ENCODE measurements at regions not wholly inside any gene's neighbourhood (a gene's known extent, or its start where the extent isn't known, plus 50 kb on each side); places are given as distances from the start of the nearest gene placed in this dataset.

DNA sequence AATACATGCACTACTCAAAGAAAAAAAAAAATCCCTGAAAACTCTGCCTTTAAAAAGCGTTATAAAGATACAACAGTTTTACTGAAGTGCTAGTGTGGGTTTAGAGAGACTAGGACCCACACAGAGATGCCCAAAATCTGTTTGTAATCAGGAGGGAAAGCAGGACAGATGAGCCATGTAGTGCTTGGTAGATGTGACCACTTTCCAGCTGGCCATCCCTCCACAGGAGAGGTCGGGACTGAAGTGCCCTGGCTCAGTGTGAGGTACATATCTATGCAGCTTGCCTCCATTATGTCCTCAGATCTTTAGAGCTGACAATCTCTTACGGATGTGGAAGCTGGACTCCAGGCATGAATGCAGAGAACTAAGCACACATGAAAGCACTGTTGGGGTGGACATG is 57.5 kb upstream of the NANOGP8 start:
- ChIA-PET POLR2A (no interaction called here), CTCF (no interaction called here)
- no peak overlapping the region for H3K4me3 Mint-ChIP-seq
- no peak overlapping the region for H3K27ac Mint-ChIP-seq
- no peaks in the 10 kb centered on the region for H3K27me3 Mint-ChIP-seq
- intact Hi-C loops (cut with micrococcal nuclease) = no loop called here
- H3K9me3 Mint-ChIP-seq = no peaks in the 10 kb centered on the region
- H3K4me1 Mint-ChIP-seq = no peaks in the 10 kb centered on the region
- DNase-seq (no peak), ATAC-seq (ENCODE audit: low read depth) (no peak)
- no peaks in the 10 kb centered on the region for H3K36me3 Mint-ChIP-seq (ENCODE audit: low read depth)
- TF ChIP-seq, protein P1, sequence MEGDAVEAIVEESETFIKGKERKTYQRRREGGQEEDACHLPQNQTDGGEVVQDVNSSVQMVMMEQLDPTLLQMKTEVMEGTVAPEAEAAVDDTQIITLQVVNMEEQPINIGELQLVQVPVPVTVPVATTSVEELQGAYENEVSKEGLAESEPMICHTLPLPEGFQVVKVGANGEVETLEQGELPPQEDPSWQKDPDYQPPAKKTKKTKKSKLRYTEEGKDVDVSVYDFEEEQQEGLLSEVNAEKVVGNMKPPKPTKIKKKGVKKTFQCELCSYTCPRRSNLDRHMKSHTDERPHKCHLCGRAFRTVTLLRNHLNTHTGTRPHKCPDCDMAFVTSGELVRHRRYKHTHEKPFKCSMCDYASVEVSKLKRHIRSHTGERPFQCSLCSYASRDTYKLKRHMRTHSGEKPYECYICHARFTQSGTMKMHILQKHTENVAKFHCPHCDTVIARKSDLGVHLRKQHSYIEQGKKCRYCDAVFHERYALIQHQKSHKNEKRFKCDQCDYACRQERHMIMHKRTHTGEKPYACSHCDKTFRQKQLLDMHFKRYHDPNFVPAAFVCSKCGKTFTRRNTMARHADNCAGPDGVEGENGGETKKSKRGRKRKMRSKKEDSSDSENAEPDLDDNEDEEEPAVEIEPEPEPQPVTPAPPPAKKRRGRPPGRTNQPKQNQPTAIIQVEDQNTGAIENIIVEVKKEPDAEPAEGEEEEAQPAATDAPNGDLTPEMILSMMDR (IDR thresholded peaks at IDR 0.05) = no peak

DNA sequence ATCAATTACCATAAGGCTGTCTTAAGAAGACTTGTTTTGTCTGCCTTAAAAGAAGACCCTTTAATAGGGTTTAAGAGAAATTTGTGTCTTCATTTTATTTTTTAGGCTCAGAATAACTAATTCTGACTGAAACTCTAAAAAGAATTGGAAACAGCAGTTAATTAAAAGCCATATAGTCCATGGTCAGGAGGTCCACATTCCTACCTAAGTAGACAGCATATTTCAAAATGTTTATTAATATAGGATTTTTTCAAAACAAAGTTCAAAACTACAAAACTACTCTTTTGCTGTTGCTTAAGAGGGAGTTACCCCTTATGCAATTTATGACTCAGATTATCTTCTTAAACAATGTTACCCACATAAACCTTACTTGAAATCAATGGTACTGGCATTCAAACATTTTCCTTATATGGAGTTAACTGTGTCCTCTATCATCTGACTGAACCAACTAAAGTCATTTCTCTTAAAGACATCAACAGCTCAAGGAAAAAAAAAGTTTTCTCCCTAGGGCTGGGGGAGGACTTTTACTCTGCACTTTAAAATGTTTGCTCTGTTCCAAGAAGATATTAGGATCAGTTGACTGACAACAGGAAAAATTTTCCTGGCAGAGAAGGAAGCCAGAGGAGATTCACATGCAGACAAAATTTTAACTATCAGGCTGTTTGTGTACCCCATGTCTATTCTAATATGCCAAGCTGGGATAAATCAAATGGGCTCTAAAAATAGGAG is 56.8 kb upstream of the NANOGP8 start:
- intact Hi-C loops (cut with micrococcal nuclease) = no loop called here
- Mint-ChIP-seq H3K9me3 (no peaks in the 10 kb centered on the region), H3K4me1 (no peaks in the 10 kb centered on the region), H3K4me3 (no peak overlapping the region), H3K27me3 (no peaks in the 10 kb centered on the region), H3K27ac (no peak overlapping the region), H3K36me3 (ENCODE audit: low read depth) (no peaks in the 10 kb centered on the region)
- TF ChIP-seq, protein P1 (IDR thresholded peaks at IDR 0.05) = no peak
- ATAC-seq (ENCODE audit: low read depth) (no peak), DNase-seq (no peak)
- POLR2A ChIA-PET = no interaction called here
- CTCF ChIA-PET = no interaction called here

DNA sequence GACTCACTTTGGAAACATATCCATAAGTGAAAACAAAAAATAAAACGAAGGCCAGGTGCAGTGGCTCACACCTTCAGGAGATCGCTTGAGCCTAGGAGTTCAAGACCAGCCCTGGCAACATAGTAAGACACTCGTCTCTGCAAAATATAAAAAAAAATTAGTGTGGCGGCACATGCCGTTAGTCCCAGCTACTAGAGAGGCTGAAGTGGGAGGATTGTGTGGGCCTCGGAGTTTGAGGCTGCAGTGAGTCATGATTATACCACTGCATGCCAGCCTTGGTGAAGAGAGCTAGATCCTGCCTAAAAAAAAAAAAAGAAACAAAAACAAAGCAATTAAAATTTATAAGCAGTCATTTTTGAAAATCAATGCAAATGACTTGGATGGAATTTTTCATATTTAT is 54.7 kb upstream of the NANOGP8 start:
- ChIA-PET CTCF (no interaction called here), POLR2A (no interaction called here)
- Mint-ChIP-seq H3K36me3 (ENCODE audit: low read depth) (no peaks in the 10 kb centered on the region), H3K4me3 (no peak overlapping the region), H3K4me1 (no peaks in the 10 kb centered on the region), H3K27me3 (no peaks in the 10 kb centered on the region), H3K27ac (no peak overlapping the region), H3K9me3 (no peaks in the 10 kb centered on the region)
- ATAC-seq (ENCODE audit: low read depth) (no peak), DNase-seq (no peak)
- TF ChIP-seq, protein P1 (IDR thresholded peaks at IDR 0.05) = no peak
- intact Hi-C loops (cut with micrococcal nuclease) = no loop called here

DNA sequence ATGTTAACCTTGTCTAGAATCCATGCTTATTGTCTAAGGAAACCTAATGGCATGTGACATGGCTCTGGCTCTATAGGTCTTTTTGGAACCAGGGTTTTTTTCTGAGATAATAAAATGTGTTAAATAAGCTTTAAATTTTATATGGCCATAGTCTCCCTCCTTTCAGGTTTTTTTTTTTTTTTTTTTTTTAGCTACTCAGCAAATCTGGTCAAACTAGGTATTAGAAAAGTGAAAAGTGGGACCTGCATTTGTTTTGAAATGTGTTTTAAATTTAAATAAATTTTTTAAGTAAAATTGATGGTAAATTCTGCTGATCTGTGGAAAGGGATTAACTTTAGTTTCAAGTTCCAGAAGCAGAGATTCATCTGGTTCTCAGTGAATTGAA is 52.1 kb upstream of the NANOGP8 start:
- Mint-ChIP-seq H3K27ac (no peak overlapping the region), H3K9me3 (peaks cover under 1% of the 10 kb centered on the region), H3K27me3 (no peaks in the 10 kb centered on the region), H3K4me1 (no peaks in the 10 kb centered on the region), H3K4me3 (no peak overlapping the region), H3K36me3 (ENCODE audit: low read depth) (no peaks in the 10 kb centered on the region)
- no peak for DNase-seq
- TF ChIP-seq, protein P1 (IDR thresholded peaks at IDR 0.05) = no peak
- no peak for ATAC-seq (ENCODE audit: low read depth)
- ChIA-PET POLR2A (no interaction called here), CTCF (no interaction called here)
- intact Hi-C loops (cut with micrococcal nuclease) = no loop called here

DNA sequence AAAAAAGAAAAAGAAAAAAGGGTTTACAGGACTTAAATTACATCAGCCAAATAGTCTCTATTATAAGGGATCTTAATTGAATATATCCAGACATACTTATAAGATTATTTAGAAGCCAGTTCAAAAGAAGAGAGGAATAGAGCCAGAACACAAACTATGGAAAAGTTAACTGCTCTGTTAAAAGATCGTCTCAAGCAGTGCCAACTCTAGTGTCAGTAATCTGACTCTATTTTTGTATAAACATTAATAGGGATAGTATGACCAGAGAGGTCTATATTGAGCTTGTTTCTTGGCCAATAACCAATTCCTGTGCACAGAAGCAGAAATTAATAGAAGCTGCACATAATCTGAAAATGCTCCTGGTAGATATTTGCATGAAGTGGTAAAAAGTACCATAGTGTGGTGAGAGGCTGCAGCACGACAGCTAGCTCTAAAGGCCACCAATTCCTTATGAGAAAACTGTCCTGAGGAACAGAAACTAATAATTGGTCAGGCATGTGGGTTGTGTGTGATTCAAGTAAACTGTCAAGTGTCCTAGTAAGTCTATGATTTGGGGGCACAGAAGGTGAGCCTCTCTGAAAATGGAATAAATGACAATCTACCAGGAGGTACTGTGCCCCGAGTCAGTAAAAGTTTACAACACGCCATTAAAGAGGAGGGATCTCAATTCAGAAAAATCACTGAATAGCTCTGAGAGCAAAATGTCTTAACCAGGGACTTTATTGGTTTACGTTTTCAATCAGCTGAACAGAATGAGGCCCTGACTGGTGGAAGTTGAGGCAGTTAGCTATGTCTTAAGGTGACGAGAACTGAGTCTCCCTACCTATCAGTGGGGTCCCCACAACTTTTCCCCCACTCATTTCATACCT is 51.5 kb upstream of the NANOGP8 start:
- DNase-seq (no peak), ATAC-seq (ENCODE audit: low read depth) (no peak)
- ChIA-PET CTCF (no interaction called here), POLR2A (no interaction called here)
- Mint-ChIP-seq H3K4me3 (no peak overlapping the region), H3K27me3 (no peaks in the 10 kb centered on the region), H3K9me3 (peaks cover 4% of the 10 kb centered on the region), H3K27ac (no peak overlapping the region), H3K4me1 (no peaks in the 10 kb centered on the region), H3K36me3 (ENCODE audit: low read depth) (no peaks in the 10 kb centered on the region)
- TF ChIP-seq, protein P1 (IDR thresholded peaks at IDR 0.05) = no peak
- intact Hi-C loops (cut with micrococcal nuclease) = no loop called here

All from activated B cell treated with CpG ODN at 0.5 μM for 24 hours (primary cell).